Amniotic epithelial cell (primary cell): ENCODE measurements at regions not wholly inside any gene's neighbourhood (a gene's known extent, or its start where the extent isn't known, plus 50 kb on each side); places are given as distances from the start of the nearest gene placed in this dataset.

Experiments used
- DNase-seq: peaks from one replicate; pipeline ENCODE4 v3.0.0-alpha.2; 2010; ENCODE audit warnings: low read depth

DNA sequence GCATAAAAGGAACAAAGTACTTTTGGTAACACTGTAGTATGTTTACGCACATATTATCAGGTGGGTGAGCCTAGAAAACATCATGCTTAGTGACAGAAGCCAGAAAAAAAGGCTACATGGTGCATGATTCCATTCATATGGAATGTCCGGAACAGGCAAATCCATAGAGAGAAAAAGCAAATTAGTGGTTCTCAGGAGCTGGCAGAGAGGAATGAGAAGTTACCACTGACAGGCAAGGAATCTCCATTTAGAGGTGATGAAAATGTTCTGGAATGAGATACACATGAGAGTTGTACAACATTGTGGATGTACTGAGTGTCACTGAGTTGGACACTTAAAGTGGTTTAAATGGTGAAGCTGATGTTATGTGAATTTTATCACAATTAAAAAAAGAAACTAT lies 976.9 kb downstream of the NLGN4Y start:
- no peak for DNase-seq

DNA sequence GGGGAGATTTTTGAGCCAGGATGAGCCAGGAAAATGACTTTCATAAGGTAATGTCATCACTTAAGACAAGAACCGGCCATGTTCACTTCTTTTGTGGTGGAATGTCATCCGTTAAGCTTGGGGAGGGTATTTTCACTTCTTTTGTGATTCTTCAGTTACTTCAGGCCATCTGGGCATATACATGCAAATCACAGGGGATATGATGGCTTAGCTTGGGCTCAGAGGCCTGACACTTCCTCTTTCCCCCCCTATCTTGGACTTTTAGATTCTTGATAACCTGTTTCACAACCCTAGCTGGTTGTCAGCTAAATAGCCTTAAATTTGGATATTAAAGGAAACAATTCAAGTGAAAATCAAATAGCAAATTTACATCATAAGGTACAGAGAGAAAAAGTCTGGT lies 986.0 kb downstream of the NLGN4Y start:
- no peak for DNase-seq

DNA sequence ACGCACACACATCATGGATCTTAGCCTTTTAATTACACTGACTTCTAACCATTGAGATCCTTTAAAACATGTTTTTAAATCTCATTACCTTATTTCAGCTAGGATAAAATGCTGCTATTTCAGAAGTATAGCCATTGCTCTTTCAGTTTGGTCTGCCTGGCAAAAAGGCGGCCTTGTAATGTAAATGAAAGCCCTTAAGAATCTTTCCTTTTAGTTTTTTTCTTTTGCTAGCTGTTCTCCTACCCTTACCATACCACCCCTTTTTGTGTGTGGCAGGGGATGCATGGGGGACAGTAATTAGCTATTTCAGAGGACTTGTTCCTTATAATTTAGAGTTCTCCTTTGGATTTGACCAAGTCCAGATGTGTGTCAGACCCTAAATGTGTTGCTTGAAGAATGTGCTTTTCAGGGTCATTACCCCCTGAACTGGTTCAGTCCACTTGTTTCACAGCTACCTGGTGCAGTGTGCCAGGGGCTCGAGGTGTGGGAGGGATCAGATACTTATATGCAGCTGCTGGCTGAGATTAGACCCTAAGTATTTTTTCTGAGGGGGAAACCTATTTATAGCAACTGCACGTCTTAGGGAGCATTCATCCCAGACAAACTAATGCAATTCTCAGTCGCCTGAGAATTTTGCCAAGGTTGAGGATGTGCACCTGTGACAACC lies 986.8 kb downstream of the NLGN4Y start:
- no peak for DNase-seq

DNA sequence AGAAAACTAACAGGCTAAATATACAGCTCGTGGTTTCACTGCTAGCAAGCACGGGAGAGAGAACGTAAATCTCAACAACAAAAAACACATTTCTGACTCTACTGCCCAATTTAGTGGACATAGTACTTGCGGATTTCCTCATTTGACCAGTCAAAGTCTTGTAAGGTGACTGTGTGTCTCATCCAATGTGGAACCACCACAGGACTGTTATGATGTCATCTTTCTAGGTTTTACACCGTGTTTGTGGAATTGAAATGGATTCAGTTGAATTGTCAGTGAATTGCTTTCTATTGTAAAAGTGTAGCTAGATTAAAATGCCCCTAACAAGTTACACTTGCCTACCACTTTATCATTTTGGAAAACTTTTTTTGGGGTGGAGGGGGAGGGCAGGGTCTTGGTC lies 1010.8 kb downstream of the NLGN4Y start:
- no peak for DNase-seq

DNA sequence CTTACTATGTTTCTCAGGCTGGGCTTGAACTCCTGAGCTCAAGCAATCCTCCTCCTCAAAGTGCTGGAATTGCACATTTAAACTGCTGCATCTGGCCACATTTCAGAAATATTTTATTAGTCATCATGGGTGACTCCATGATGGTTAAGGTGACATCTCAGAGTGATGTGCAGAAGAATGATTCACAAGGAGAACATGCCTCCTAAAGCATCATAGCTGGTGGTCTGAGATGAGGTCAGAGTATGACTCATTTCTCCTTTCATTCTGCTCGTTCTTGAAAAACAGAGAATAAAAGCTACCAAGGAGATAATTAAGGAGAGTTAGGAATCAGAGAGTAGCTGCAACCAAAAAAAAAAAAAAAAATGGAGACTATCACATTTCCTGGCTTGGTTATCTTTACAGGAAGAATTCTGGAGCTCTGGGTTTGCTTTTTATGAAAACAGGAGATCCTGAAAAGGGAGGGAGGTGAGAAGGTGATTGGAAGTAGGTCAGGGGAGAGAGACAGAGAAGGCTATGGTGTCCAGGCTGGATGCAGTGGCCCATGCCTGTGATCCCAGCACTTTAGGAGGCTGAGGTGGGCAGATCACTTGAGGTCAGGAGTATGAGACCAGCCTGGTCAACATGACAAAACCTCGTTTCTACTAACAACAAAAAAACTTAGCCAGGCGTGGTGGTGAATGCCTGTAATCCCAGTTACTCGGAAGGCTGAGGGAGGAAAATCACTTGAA lies 1011.6 kb downstream of the NLGN4Y start:
- DNase-seq, result peak; percentile 91

DNA sequence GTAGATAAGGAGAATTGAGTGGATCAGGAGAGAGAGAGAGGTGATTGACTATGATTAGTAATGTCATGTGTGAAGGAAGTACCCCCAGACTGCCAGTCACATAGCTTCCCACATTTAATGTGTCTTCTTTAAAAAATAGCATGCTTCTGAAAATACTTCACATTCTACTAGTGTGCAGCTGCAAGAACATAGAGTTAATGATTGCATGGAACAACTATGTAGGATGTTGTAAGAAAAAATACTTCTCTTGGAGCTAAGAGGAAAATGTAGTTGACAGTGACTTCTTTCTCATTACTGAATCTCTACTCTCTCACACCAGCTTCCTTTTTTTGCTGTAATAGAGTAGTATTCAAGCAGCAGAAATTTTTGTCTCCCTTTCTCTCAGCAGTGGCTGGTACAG lies 1016.2 kb downstream of the NLGN4Y start:
- peak; percentile 14 for DNase-seq

DNA sequence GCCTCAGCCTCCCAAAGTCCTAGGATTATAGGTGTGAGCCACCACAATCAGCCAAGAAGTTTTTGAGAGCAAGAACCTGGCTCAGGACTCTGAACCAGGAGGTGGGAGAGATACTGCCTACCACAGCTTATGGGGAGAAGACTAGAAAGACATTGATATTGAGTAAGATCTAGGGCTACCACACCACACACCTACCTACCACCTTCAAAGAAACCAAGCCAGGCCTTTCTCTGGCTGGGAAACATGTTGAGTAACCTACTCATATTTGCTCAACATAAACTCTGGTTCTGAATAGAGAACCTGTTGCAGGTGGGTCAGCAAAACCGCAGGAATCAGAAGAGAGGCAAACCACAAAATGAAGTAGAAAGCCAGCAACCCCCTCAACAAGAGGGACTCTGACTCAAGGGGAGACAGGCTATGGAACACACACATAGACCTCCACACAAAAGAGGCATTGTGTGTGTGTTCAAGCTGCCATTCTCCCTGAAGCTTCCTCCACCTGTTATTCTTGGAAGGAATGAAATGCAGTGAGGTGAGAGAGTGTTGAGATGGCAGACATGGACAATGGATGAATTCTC lies 1021.9 kb downstream of the NLGN4Y start:
- DNase-seq, result no peak

DNA sequence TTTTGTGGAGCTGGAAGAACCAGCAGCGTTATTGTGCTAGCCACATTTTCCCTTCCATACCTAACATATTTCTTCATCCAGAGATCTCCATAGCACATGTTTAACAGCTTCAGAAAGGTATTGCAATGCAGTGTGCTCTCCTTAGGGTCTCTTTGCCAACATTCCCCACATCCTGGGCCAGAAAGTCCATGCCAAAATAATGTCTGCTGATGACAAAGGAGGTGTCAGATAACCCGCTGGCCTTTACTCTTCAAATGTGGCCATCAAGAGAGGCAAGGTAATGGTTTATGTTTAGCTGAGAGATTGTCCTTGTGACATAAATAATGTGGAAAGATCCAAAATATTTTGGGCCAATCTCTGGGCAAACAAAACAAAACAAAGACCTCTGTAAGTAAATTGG lies 1027.7 kb downstream of the NLGN4Y start:
- DNase-seq, result no peak

DNA sequence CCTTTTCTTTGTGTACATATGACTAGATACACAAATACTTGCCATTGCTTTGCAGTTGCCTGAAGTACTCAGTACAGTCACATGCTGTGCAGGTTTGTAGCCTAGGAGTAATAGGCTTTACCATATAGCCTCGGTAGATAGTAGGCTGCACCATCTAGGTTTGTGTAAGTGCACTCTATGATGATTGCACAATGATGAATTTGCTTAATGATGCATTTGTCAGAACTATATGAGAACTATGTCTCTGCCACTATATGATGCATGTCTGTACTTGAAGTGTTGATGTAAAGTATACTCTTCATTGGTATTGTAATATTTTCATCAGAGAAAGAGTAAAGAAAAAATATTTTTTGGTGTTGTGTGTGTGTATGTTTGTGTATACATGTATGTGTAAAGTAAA lies 1030.7 kb downstream of the NLGN4Y start:
- DNase-seq, result no peak

DNA sequence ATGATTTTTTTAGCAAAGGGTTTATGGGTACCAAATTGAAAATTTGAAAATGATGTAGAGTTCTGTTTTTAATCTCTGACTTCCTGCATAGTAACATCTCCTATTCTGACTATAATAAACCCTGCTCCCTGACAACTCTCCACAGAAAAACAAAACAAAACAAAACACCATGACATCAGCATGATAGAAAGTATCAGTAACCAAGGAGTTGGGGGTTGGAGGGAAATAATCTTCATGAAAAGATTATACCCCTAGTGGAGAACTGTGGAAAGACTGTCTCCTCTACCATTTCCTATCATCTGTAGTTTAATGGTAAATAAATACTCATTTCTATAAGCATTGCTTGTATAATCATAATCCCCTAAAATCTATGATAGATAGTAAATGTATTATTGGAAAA lies 1034.8 kb downstream of the NLGN4Y start:
- DNase-seq, result no peak

DNA sequence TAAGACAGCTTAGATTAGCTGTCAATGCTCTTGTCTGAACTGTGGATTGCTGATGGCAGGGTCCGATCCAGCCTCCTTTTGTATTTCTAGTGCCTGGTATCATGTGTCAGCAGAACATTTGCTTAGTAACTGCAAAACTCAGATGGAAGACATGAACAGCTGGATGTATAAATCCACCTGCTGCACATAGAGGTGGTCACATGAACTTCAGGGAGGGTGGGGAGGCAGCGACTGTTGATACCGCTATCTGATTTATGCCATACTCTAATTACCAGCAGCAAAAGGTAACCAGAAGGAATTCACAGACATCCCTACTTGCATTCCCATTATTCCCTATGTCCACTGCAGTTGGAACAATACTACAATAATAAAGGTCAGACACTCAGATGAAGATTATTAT lies 1036.5 kb downstream of the NLGN4Y start:
- DNase-seq, result no peak

DNA sequence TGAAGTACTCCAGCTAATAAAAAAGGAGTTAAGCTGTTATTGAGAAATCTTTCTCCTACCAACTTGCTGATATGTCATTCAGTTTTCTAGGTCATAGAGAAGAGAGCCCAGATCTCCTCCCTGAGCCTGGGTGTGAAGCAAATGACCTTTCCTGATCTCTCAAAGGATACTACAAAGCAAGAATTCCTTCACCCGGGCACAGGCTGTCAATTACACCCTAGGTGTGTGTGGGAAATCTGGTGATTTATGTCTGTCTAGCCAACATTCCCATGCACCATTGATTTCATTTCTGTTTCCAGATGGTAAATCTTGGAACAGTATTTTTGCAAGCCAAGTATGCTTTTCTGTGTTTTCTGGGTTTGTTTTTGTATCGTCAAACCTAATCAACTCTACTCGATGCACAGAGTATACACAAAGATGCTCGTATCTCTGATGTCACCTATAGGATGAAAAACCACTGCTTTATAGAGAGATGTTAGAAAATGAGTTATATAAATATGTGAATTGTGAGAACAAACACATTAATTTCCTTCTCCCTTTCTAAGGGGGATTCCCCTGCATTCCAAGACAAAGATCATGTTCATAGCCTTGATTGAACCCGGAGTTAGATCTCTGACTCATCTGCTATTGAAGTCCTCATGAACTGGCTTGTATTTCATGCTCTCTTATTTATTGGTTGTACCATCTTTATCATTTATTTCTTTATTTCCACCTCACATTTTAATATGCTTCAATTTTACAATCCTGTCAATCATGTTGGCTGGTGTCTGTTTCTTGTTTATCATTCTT lies 1037.4 kb downstream of the NLGN4Y start:
- DNase-seq, result no peak

DNA sequence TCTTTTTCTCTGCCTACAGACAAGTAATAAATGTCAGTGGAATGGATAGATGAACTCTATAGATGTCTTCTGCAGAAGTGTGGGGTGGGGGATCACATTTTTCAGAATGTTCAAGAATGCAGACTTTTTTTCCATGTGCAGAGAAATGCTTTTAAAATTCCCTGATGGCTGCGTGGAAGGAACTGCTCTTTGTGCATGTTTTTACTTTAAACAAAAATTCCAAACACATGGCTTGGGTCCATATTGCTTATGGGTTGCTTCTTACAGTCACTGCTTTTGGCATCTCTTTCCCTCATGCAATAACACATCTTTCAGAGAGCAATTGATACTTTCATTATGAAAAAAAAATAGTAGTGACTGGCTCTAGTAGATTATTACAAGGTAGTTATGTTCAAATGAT lies 1053.6 kb downstream of the NLGN4Y start:
- DNase-seq, result no peak

DNA sequence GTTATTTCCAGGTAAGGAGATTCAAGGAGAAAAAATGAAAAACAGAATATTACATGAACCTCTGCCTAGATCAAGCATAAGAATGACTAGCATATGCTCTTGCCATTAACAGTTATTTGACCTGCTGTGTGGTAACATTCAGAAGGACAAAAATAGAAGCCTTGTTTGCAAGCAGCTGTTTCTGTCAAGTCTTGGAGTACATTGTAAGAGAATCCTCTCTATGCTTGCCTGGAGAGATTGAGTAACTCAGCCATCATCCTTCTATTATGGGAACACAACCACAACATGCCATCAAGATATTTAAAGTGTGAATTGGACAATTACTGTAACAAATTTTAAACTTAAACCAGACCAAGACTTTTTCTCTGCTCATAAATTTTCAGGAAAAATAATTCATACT lies 1054.4 kb downstream of the NLGN4Y start:
- peak; percentile 5 for DNase-seq

DNA sequence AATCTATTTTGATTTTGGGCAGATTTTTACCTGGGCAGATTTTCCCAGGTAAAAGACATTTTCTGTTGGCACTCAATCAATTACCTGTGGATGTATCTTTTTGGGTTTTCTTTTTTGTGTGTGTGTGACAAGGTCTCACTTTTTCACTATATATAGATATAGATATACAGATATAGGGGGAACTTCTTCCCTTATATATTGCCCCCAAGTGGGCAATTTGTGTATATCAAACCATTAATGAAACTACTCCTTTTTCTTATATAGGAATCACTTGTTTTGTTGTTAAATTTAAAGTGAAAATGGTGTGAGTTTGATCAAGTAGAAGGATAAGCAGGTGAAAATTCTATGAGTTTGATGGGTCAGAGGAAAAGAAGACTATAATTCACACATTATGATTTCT lies 1054.9 kb downstream of the NLGN4Y start:
- no peak for DNase-seq

DNA sequence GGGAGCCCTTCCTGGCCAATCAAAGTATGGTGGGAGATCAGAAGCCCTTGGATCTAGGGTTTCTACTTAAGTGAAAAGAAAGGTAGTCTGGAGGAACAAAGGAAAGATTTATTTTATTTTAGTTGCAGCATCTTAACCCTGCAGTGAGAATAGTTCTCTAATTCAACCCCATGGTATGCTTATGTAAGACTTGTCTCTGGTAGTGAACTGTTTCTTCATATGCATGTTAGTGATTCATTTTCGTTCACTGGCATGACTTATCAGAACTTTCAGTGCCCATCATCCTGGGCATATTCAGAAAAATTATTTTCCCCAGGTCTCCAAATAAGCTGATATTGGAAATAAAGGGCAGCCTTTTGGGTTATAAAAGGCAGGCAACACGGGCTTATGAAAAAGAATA lies 1058.8 kb downstream of the NLGN4Y start:
- no peak for DNase-seq

DNA sequence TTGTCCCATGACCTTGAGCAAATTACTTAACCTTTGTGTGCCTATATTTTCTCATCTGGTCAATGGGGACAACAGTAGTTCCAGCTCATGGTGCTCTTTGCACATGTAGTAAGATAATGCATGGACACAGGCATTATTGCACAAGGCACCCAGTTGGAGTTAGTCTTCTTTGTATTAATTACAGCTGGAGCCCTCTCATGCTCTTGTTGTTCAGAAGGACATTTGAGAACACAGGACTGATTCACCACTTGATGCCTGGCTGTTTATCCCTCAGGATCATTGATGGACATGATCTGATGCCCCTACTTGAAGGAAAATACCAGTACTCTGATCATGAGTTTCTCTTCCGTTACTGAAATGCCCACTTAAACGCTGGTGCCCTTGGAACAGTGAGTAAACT lies 1068.6 kb downstream of the NLGN4Y start:
- DNase-seq, result no peak

DNA sequence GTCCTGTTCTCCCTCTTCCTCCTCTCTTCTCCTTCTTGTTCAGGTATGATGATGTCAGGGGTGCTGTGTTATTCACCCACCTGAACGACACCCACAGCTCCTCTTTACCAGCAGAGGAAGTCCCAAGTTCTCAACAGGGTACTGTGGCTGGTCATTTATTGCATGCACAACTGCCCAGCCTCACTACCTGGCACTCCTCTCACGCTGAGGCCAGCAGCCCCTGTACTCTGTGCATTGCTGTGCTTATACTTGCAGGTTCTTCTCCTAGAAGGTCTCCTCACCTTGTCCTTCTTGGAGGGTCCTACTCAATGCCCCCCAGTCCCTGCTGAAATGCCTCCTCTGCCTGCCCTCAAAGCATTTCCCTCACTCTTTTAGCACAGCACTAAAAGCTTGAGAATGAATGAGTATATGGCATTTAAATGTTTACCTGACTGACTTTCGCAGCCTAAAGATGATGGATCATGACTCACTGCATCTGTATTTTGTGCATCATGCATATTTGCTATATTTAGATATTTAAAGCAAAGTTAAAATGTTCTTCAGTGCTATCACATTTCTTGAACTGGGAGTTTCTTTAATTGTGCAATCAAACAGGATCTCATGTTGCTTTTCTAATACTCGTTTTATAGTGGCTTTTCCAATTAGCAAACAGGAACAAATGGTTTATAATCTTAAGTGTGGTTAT lies 1069.3 kb downstream of the NLGN4Y start:
- DNase-seq, result no peak

DNA sequence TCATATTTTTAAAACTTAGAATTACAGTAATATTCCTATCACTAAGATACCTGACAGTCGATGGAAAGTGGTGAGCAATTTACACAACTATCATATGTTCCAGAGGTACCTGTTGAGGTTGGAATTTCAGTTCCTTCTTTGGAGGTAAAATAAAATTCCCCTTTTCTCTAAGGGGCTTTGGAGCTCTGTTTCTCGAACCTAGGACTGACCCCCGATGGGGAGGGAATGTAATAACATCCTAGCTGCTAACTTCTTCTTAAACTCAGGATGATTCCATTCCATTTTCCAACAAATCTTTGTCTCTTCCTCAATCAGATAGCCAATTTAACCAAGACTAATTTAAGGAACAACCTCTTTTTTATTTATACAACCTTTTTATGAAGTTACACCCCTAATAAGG lies 1069.8 kb downstream of the NLGN4Y start:
- DNase-seq, result no peak

DNA sequence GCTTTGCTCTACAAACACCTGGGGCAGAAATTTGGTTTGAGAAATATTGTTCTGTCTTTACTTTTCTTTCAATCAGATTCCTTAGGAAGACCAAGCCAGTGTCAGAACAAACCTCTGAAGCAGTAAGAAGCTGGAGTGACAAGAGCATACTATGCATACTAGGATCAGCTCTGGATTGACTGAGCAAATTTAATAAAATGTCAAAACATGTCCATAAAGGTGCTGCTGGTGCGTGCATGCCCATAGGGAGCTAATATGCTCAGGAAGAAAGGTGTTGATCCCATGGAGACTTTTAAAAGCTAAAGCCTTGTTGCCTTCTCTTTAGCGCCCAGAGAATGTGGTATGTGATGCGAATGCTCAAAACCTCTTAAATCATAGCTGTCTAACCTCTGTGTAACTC lies 1076.2 kb downstream of the NLGN4Y start:
- DNase-seq, result no peak

DNA sequence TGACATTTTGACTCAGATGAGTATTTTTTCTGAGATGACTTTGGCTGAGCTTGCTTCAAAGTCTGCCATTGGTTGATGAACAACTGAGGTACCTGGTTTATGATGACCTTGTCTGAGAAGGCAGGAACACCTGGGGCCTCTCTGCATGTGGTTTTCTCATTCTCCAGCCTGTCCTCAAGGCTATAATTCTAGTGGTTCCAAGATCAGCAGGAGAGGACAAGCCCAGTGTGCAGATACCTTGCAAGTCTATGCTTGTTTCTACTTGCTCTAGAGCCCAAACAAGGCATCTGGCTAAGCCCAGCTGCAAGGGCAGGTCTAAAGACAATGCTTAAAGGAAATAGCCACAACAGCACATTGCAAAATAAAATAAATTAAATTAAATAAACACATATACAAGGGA lies 1100.0 kb downstream of the NLGN4Y start:
- DNase-seq, result no peak

DNA sequence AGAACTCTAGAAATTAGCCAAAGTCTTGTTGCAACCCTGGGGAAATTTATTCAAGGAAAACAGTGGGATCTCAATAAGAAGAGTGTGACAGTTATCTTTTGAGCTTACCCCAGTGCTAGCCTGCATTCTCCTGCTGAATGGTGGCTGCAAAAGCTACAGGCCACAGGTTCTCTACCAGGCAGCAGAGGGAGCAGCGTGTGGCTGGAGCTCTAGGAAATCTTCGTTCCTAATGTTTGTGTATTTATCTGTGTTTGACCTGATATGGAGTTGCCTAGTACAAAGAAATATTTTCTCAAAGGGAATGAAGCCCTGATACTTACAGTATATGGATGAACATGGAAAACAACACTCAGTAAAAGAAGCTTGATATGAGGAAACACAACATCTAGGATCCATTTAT lies 1100.6 kb downstream of the NLGN4Y start:
- DNase-seq, result no peak
